Esophagus squamous epithelium (tissue), 4 donors: ENCODE measurements at regions not wholly inside any gene's neighbourhood (a gene's known extent, or its start where the extent isn't known, plus 50 kb on each side); places are given as distances from the start of the nearest gene placed in this dataset.
"Not testable (repeated sequence)": the region's sequence is repeated elsewhere in the genome, so short reads cannot be mapped to it uniquely, and the experiment has no call there.

Experiments used
- POLR2A ChIP-seq, 4 donors: fragments of 450-650 bp; IDR thresholded peaks; one replicate each; pipeline ENCODE4 v1.6.1; 2017; ENCODE audit warnings: antibody characterized with exemption in 4 of 4, mild to moderate bottlenecking in 4 of 4, moderate library complexity in 3 of 4
- TF ChIP-seq, protein P1 (sequence below), 6 experiments: fragments of 450-650 bp in 4 of 6; fragments of 200-600 bp in 2 of 6; sonication (generic) in 2 of 6; IDR thresholded peaks; one replicate each; pipeline ENCODE4 v1.5.1; 2016 to 2019; ENCODE audit warnings: antibody characterized with exemption in 6 of 6, mild to moderate bottlenecking in 4 of 6, moderate library complexity in 4 of 6

DNA sequence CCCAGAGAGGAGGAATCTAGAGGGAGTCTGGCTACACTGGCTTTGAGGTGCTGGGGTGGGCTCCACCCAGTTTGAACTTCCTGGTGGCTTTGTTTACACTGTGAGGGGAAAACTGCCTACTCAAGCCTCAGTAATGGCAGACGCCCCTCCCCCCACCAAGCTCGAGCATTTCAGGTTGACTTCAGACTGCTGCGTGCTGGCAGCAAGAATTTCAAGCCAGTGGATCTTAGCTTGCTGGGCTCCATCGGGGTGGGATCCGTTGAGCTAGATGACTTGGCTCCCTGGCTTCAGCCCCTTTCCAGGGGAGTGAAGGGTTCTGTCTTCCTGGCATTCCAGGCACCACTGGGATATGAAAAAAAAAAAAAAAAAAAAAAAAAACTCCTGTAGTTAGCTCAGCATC is 281.0 kb downstream of the FGF10 start:
- TF ChIP-seq POLR2A (IDR thresholded peaks at IDR 0.05): not testable (repeated sequence)
- TF ChIP-seq, protein P1, sequence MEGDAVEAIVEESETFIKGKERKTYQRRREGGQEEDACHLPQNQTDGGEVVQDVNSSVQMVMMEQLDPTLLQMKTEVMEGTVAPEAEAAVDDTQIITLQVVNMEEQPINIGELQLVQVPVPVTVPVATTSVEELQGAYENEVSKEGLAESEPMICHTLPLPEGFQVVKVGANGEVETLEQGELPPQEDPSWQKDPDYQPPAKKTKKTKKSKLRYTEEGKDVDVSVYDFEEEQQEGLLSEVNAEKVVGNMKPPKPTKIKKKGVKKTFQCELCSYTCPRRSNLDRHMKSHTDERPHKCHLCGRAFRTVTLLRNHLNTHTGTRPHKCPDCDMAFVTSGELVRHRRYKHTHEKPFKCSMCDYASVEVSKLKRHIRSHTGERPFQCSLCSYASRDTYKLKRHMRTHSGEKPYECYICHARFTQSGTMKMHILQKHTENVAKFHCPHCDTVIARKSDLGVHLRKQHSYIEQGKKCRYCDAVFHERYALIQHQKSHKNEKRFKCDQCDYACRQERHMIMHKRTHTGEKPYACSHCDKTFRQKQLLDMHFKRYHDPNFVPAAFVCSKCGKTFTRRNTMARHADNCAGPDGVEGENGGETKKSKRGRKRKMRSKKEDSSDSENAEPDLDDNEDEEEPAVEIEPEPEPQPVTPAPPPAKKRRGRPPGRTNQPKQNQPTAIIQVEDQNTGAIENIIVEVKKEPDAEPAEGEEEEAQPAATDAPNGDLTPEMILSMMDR (IDR thresholded peaks at IDR 0.05): not testable (repeated sequence)
